ENCODE measurements at regions not wholly inside any gene's neighbourhood (a gene's known extent, or its start where the extent isn't known, plus 50 kb on each side); places are given as distances from the start of the nearest gene placed in this dataset.
"Not testable (repeated sequence)": the region's sequence is repeated elsewhere in the genome, so short reads cannot be mapped to it uniquely, and the experiment has no call there.

DNA sequence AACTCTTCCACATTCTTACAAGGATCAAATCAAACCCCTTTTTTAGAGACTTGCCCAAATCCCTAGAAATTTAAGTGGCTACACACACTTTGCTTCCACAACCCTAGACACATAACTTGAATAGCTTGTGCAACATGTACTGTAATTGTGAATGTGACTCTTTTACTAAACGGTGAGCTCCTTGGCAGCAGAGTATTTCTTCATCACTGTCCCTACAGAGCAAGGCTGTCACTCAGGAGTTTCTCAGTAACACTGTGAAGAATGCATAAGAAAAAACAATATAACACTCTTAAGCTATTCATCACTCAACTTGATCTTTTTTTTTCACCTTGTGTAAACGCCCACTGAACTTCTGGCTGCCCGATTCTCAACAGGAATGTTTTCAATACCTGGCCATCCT lies 53.8 kb upstream of the ADAMTS18 start:
- ATAC-seq, result no peak

DNA sequence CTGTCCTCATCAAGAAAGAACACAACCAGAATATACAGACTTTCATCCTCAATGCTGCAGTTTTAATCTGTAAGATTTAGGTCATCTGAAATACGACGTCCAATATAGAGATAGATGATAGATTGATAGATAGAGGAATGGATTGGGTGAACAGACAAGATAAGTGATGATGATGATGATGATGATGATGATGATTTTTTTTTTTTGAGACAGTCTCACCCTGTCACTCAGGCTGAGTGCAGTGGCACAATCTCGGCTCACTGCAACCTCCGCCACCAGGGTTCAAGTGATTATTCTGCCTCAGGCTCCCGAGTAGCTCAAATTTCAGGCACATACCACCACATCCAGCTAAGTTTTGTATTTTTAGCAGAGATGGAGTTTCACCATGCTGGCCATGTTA lies 56.3 kb upstream of the ADAMTS18 start:
- no peak for ATAC-seq

DNA sequence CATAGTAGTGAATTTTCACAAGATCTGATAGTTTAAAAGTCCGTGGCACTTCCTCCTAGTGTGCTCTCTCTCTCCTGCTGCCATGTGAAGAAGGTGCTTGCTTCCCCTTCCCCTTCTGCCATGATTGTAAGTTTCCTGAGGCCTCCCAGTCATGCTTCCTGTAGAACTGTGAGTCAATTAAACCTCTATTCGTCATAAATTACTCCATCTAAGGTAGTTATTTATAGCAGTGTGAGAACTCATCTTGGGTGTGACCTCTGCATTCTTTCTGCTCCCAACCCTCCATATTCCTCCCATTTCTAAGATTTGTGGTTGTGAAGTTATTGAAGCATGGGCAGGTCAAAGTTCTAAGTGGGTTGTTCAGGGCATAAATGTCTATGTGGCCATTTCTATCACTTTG lies 62.1 kb upstream of the ADAMTS18 start:
- no peak for ATAC-seq

DNA sequence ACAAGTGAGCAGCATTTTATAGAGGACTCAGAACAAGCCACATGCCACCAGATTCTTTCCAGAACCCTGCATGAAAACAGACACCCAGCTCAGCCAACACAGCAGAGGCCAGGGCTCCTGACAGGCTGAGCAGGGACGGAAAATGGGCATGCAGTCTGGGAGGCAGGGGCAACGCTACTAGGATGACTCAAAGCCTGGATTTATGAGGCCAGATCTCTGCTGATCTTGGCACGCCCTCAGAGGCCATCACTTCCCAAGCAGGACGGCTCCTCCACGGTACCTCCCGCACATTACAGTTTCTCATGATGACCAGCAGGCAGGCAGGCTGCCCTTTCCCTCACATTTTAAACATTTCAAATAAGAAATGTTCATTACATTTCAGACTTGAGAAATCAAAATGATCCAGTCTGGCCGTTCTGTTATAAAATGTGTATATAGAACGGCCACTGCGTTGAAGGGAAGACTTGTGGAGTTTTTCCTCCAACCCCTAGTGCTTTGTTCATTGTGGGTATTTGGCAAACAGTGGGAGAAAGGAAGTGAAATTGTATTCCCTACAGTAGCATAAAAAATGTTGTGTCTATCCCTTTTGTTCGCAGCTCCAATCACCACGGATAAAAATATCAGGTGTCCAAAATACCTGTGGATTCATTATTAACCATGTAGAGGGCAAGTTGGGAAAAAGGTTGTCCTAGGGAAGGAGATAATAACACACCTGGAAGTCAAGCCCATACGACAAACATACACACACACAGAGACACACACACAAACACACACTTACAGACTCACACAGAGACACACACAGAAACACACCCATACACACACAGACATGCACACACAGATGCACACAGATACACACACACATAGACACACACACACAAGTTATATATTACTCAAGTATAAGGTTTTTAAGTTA lies 64.8 kb upstream of the ADAMTS18 start:
- ATAC-seq, result no peak

DNA sequence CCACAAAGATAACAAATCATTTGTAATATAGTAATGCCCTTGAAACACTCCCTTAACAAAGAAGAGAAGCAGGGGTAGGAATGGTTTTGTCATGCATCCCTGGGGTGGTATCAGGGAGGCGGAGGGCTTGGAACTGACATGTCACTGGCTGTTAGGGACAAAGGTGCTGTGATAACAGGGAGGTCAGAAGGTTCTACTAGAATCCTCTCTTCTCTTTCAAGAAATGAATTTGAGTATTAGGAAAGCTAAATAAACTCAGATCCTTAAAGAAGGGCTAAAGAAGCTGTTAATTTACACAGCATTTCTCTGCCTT lies 65.4 kb upstream of the ADAMTS18 start:
- ATAC-seq, result no peak

DNA sequence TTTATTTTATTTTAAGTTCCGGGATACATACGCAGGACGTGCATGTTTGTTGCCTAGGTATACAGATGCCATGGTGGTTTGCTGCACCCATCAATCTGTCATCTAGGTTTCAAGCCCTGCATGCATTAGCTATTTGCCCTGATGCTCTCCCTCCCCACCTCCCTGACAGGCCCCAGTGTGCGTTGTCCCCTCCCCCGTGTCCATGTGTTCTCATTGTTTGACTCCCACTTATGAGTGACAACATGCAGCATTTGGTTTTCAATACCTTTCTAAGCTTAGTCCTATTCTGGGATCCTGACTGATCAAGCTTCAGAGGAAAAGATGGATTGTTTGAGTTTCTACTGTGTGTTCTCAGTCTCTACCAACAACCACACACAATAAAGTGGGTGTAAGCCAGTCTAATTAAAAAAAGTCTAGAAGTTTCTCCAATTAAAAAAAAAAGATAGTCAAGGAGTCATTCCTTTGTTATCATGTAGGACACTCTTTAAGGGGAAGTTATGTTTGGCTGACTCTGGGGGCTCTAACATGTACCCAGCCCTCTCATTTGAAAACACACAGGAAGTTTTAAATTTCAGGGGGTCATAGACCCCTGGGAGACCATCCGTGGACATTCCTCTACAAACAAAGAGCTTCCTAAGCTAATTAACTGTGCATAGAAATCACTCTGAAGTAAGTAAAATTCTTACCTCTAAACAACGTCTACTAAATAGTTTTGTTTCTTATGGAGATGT lies 66.3 kb upstream of the ADAMTS18 start:
- ATAC-seq, result no peak

DNA sequence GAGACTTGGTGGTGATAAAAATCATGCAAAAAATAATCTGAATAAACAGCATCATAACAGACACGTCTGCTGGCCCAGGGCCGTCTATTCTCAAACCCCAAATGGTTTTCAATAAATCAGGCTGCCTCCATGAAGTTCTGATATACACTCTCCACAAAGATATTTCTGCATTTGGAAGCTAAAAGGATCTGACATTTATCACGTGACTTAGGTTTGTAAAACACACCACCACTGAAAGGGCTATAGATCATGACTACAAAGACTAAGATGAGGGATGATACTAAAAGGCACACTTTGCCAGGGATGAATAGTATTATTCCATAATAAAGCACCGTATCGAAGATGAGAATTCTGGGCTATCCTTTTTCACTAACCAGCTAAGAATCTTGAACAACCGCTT lies 67.6 kb upstream of the ADAMTS18 start:
- ATAC-seq, result no peak

DNA sequence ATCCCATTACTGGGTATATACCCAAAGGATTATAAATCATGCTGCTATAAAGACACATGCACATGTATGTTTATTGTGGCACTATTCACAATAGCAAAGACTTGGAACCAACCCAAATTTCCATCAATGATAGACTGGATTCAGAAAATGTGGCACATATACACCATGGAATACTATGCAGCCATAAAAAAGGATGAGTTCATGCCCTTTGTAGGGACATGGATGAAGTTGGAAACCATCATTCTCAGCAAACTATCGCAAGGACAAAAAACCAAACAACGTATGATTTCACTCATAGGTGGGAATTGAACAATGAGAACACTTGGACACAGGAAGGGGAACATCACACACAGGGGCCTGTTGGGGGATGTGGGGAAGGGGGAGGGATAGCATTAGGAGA lies 71.7 kb upstream of the ADAMTS18 start:
- not testable (repeated sequence) for ATAC-seq

DNA sequence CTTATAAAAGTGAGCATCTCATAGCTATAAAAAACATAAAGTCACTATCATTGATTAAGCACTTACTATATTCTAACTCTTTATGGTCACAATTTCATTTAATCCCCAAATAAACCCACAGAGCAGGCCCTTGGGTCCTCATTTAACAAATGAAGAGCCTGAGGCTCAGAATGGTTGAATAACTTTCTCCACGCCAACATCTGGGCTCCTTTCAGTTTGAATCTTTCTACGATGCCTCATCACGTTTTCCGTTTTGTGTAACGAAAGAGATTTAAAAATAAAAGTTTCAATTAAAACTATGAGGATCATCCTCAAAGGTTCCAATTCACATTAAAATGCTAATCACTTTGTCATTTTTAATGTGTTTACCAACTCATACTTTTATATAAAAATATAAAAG lies 74.2 kb upstream of the ADAMTS18 start:
- no peak for ATAC-seq

DNA sequence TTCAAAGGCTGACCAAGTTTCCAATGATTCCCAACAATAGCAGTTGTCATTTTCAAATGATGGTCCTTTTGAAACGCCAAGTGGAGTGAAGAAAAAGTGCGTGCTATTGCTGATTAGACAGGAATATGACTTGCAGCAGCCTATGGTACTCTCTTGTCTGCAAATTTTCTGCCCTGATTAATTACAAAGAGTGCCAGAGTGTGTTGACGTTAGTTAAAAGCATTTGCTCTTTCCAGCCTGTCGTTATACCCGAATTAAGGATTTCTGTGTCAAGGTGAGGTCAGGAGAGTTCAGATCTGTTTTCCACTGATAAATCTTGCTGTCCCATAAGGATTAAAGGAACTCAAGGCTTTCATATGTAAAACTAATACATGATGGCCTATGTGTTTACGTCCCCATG lies 75.0 kb upstream of the ADAMTS18 start:
- no peak for ATAC-seq

DNA sequence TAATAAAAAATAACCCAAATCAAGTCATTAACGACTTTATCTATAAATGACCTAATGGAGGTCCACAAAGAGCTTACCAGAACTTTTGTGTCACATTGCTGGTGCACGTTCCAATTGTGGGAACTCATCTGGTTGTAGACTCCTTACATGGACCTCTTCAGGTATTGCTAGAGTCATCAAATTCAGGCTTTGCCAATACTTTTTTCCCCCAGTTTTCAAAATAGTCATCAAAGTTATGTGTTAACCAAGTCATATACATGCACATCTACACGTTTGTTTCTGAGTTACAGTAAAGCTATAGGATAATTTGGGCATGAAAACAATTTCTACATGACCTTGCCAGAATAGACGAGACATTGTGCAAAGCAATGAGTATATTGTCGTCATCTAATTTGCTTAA lies 76.2 kb upstream of the ADAMTS18 start:
- no peak for ATAC-seq

DNA sequence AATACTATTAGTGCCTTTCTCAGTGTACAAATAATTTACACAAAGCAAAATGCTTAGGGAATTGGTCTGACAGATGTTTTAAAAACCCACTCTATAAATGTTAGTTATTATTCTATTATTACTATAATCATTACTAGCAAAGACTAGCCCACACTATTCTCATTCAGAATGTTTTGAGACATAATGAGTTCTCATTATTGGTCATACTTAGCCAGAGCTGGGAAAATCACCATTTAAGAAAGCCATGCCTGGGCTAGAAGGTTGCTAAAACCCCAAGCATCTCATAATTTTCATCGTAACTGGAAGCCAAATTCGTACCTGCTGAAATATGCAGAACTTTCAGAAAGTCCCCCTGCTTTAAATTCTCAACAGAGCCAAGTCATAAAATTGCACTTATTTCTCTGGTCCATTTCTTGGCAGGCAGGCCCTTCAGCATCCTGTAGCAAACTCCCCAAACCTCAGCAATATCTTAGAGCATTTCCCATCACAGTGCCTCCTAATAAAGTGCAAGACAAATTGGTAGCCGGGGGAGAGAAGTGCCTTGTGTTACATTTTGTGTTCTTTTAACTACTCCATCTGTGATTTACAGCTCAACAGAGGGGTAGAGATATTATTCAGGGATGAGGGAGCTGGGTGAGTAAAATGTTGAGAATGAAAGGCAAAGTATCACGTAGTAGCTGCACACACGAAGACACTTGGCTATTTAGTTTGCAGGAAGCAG lies 79.8 kb upstream of the ADAMTS18 start:
- ATAC-seq, result no peak

DNA sequence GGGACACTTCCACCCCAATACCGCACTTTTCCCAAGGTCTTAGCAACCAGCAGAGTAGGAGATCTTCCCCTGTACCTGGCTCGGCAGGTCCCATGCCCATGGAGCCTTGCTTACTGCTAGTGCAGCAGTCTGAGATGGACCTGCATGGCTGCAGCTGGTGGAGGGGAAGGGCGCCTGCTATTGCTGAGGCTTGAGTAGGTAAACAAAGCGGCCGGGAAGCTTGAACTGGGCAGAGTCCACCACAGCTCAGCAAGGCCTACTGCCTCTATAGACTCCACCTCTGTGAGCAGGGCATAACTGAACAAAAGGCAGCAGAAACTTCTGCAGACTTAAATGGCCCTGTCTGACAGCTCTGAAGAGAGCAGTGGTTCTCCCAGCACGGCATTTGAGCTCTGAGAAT lies 90.4 kb upstream of the ADAMTS18 start:
- ATAC-seq, result not testable (repeated sequence)

DNA sequence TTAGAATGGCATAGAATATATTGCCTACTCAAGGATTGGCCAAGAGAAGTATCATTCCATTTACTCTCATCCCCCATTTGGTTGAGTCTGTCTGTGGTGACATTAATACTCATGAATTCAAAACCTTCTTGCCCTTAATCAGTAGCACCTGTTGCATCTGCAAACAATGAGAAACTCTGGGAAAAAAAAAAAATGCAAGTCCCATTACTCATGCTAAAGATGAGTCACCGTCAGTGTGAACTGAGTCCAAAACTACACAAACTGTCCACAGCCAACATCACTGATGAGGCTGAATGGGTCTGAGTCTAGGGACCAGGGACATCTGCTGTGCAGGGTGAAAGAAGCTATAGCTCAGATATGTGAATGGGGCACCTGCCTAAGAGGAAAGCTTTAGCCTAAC lies 96.9 kb upstream of the ADAMTS18 start:
- ATAC-seq, result no peak

DNA sequence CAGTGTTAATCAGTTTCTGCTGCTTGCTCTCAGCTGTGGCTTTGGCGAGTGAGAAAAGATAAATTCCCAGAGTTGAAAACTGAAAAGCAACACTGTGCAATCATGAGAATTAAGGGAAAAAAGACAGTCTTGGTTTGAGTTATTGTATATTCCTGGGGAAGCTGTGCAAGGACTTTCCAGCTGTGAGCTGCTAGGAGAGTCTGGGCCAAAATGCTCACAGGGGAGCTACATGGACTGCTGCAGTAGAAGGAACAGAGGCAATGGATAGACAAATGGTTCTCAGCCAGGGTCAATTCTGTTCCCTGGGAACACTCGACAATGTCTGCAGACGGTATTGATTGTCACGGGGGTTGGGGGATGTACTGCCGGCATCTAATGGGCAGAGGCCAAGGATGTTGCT lies 102.0 kb upstream of the ADAMTS18 start:
- no peak for ATAC-seq

DNA sequence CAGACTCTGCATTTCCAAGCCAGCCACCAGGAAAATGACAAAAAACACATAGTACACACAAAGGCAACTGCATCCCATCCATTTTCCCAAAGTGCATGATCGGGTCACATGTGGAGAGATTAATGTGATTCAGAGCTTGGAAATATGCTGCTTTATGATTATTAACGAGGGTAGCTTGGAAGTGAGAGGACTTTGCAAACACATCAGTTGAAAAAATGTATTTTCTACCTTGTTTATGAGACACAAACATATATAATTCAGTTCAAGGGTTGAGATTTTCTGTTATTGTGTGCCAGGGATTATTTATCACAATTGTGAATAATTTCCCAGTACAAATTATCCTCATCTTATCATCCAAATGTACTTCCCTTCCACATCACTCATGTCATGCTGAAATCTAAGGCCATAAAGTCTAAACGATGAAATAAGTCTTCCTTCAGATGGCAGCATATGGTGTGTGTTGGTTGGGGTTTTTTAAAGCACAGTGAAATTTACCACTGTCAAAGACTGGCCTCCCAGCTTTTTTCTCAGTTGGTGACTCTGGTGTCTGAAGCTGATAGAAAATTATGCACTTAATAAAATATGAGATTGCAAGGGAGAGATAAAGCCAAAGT lies 104.7 kb upstream of the ADAMTS18 start:
- ATAC-seq, result no peak

DNA sequence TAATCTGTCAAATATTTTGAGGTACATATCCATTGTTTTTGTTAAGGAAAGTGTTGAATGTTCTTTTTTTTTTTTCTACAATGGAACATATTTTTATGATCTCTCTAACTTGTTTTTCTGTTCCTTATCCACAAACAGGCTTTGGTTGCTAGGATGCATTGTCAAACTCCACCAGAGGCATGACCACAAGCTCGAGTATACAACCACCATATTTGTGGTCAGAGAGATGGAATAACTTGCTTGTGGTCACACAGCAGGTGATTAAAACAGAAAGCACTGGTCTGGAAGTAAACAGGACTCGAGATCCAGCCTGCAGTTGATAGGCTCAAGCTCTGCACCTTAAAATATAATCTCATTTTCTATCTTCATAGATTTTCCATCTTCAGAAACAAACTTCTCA lies 105.8 kb upstream of the ADAMTS18 start:
- no peak for ATAC-seq

DNA sequence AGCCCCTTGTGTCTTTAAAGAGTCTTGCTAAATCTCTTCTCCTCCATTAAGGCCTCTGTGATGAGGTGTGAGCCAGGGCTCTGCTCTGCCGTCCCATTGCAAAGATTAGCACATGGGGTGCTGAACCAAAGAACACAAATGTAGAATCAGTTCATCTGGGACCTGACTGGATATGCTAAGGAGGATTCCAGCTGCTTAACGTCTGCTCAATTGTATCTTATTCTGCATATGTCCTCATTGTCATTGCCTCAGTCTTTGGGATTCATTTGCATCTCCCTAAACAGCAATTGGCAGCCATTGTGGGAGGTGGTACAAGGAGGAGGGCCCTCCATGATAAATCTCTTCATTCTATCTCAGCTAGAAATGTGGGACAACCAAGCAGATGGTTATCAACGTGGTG lies 106.3 kb upstream of the ADAMTS18 start:
- ATAC-seq, result no peak

DNA sequence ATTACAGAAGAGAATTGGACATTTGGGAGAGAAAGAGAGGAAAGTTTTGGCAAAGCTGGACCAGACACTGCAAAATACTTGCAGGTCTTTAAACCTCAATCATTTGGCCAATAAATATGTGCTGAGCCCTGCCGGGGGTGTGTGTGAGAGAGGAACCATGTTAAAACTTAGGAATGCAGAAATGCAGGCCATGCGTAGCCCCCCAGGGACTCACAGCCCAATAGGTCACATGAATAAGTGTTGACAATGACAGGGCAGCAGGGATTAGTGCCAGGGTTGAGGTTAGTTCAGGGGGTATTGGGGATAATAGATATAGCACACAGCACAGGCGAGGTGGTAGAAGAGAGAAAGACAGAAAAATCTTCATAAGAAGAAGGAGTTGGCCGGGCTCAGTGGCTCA lies 113.3 kb upstream of the ADAMTS18 start:
- no peak for ATAC-seq

DNA sequence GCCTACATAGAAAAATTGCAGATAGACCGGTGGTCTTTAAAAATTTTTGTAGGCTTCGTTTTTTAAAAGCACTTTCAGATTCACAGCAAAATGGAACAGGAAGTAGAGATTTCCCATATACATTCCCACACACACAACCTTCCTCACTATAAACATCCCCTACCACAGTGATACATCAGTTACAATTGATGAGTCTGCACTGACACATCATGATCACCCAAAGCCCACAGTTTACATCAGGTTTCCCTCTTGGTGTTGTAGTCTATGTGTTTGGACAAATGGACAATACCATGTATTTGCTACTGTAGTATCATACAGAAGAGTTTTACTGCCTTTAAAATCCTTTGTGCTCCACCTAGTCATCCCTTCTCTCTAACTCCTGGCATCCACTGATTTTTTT lies 113.9 kb upstream of the ADAMTS18 start:
- no peak for ATAC-seq

DNA sequence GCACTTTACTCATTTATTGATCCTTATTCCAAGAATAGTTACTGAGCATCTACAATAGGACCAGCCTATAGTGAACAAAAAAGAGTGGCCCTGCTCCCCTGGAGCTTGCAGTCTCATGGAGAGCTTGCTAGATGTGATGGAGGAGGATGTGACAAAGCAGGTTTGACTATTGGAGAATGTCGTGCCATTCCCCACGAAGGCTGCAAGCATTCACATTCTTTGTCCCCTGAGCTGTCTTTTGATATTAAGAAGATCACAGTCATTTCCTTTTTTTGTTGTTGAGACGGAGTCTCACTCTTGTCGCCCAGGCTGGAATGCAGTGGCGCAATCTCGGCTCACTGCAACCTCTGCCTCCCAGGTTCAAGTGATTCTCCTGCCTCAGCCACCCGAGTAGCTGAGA lies 115.0 kb upstream of the ADAMTS18 start:
- ATAC-seq, result no peak

DNA sequence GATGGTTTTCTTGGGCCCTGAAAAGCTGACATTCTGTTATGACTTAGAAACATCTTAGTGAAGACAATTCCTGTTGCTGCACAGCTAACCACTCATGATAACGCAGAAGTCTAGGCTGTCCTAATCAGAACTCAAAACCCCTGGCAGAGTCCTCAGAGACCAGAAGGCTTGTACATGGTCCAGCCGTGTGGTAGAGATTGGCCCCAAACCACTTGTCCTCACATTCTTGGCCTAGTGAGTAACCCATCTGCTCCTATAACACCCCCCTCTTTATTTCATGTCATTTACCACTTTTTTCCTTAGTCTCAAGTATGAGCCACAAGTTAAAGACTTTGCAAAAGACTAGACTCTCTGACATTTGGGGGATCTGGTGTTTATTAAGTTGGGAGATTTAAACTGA lies 116.5 kb upstream of the ADAMTS18 start:
- no peak for ATAC-seq

DNA sequence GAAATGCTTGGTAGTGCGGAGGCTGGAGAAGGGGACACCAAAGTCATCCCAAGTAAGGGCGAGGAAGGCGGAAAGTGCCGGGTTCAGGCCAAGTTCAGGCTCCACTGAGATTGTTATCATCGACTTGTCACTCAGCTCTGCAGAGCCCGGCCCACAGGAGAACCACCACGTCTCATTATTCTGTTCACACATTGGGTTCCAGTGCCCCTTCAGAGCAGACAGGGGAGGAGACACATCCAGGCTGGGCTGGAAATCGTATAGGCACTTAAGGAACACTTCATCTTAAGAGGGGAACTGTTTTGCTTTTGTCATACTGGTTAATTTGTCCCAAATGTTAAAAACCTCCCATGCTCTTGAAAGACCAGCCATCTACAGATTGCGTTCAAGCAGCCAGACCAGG lies 118.3 kb upstream of the ADAMTS18 start:
- ATAC-seq, result no peak
